MG63 (cell line): ENCODE measurements at regions not wholly inside any gene's neighbourhood (a gene's known extent, or its start where the extent isn't known, plus 50 kb on each side); places are given as distances from the start of the nearest gene placed in this dataset.

Source experiments
- DNase-seq: peaks from one replicate; pipeline ENCODE4 v3.0.0-alpha.2; 2020
- H3K27me3 ChIP-seq: fragments of 250-450 bp; sonication (Bioruptor Pico); 2 replicates; pipeline ENCODE4 v1.5.1; 2020; ENCODE audit warnings: mild to moderate bottlenecking, moderate library complexity
- H3K36me3 ChIP-seq: fragments of 250-450 bp; sonication (Bioruptor Pico); 2 replicates; pipeline ENCODE4 v1.5.1; 2020; ENCODE audit warnings: mild to moderate bottlenecking, moderate library complexity
- H3K4me3 ChIP-seq: fragments of 250-450 bp; sonication (Bioruptor Pico); 2 replicates; pipeline ENCODE4 v1.5.1; 2020; ENCODE audit warnings: mild to moderate bottlenecking, moderate library complexity
- H3K9me3 ChIP-seq: fragments of 250-450 bp; sonication (Bioruptor Pico); 2 replicates; pipeline ENCODE4 v1.5.1; 2020; ENCODE audit warnings: mild to moderate bottlenecking, moderate library complexity

- no peak for DNase-seq
- Histone ChIP-seq H3K9me3 (peaks cover 2% of the 10 kb centered on the region; the same call in 1 of the 2 replicates), H3K27me3 (no peaks in the 10 kb centered on the region), H3K4me3 (no peak overlapping the region), H3K36me3 (no peaks in the 10 kb centered on the region)
Observed at GRCh38 chrX:45320191-45320590, 119.5 kb upstream of the DIPK2B start.

- no peak overlapping the region for H3K4me3 ChIP-seq
- no peak for DNase-seq
- H3K36me3 ChIP-seq, result no peaks in the 10 kb centered on the region
- no peaks in the 10 kb centered on the region for H3K27me3 ChIP-seq
- no peaks in the 10 kb centered on the region for H3K9me3 ChIP-seq
Observed at GRCh38 chrX:45309801-45310200, 109.1 kb upstream of the DIPK2B start.

- DNase-seq, result no peak
- H3K27me3 ChIP-seq, result no peaks in the 10 kb centered on the region
- H3K4me3 ChIP-seq, result no peak overlapping the region
- H3K9me3 ChIP-seq, result no peaks in the 10 kb centered on the region
- H3K36me3 ChIP-seq, result no peaks in the 10 kb centered on the region
Observed at GRCh38 chrX:45309096-45309495, 108.4 kb upstream of the DIPK2B start.

GRCh38 chrX:45306794-45307193 is 106.1 kb upstream of the DIPK2B start:
- Histone ChIP-seq H3K27me3 (no peaks in the 10 kb centered on the region), H3K9me3 (no peaks in the 10 kb centered on the region), H3K36me3 (no peaks in the 10 kb centered on the region), H3K4me3 (no peak overlapping the region)
- no peak for DNase-seq

GRCh38 chrX:45300638-45301037 is 100.0 kb upstream of the DIPK2B start:
- Histone ChIP-seq H3K4me3 (no peak overlapping the region), H3K9me3 (no peaks in the 10 kb centered on the region), H3K27me3 (no peaks in the 10 kb centered on the region), H3K36me3 (no peaks in the 10 kb centered on the region)
- no peak for DNase-seq

GRCh38 chrX:45295259-45295986 is 94.7 kb upstream of the DIPK2B start:
- Histone ChIP-seq H3K36me3 (no peaks in the 10 kb centered on the region), H3K9me3 (no peaks in the 10 kb centered on the region)
- no peak for DNase-seq

GRCh38 chrX:45274576-45274975 is 73.9 kb upstream of the DIPK2B start:
- DNase-seq, result no peak
- no peaks in the 10 kb centered on the region for H3K36me3 ChIP-seq
- H3K4me3 ChIP-seq, result no peak overlapping the region
- no peaks in the 10 kb centered on the region for H3K27me3 ChIP-seq
- no peaks in the 10 kb centered on the region for H3K9me3 ChIP-seq

More at GRCh38 chrX:45295259-45295986, 94.7 kb upstream of the DIPK2B start:
- no peaks in the 10 kb centered on the region for H3K27me3 ChIP-seq
- H3K4me3 ChIP-seq, result no peak overlapping the region

- no peak overlapping the region for H3K4me3 ChIP-seq
- H3K27me3 ChIP-seq, result no peaks in the 10 kb centered on the region
- no peak for DNase-seq
- H3K36me3 ChIP-seq, result no peaks in the 10 kb centered on the region
- H3K9me3 ChIP-seq, result no peaks in the 10 kb centered on the region
Observed at GRCh38 chrX:45267007-45267406, 66.3 kb upstream of the DIPK2B start.

- no peak for DNase-seq
- Histone ChIP-seq H3K36me3 (no peaks in the 10 kb centered on the region), H3K9me3 (no peaks in the 10 kb centered on the region), H3K4me3 (no peak overlapping the region), H3K27me3 (no peaks in the 10 kb centered on the region)
Observed at GRCh38 chrX:45266456-45266855, 65.8 kb upstream of the DIPK2B start.

GRCh38 chrX:45264865-45265264 is 64.2 kb upstream of the DIPK2B start:
- no peaks in the 10 kb centered on the region for H3K27me3 ChIP-seq
- H3K9me3 ChIP-seq, result no peaks in the 10 kb centered on the region
- no peak for DNase-seq
- H3K36me3 ChIP-seq, result no peaks in the 10 kb centered on the region
- no peak overlapping the region for H3K4me3 ChIP-seq

- H3K36me3 ChIP-seq, result no peaks in the 10 kb centered on the region
- H3K4me3 ChIP-seq, result no peak overlapping the region
- no peak for DNase-seq
- no peaks in the 10 kb centered on the region for H3K27me3 ChIP-seq
- no peaks in the 10 kb centered on the region for H3K9me3 ChIP-seq
Observed at GRCh38 chrX:45261471-45261870, 60.8 kb upstream of the DIPK2B start.

GRCh38 chrX:45261005-45261404 is 60.3 kb upstream of the DIPK2B start:
- H3K27me3 ChIP-seq, result no peaks in the 10 kb centered on the region
- no peaks in the 10 kb centered on the region for H3K36me3 ChIP-seq
- no peaks in the 10 kb centered on the region for H3K9me3 ChIP-seq
- no peak overlapping the region for H3K4me3 ChIP-seq
- no peak for DNase-seq

- no peak for DNase-seq
- no peaks in the 10 kb centered on the region for H3K9me3 ChIP-seq
- H3K27me3 ChIP-seq, result no peaks in the 10 kb centered on the region
- no peaks in the 10 kb centered on the region for H3K36me3 ChIP-seq
- H3K4me3 ChIP-seq, result no peak overlapping the region
Observed at GRCh38 chrX:45258731-45259402, 58.2 kb upstream of the DIPK2B start.
